HCT116 (cell line): ENCODE measurements at regions not wholly inside any gene's neighbourhood (a gene's known extent, or its start where the extent isn't known, plus 50 kb on each side); places are given as distances from the start of the nearest gene placed in this dataset.

Experiments used
- REST ChIP-seq: IDR thresholded peaks from 2 replicates; pipeline ENCODE4 v1.6.1; 2012; ENCODE audit warnings: low read depth
- SIN3A ChIP-seq: IDR thresholded peaks from 2 replicates; pipeline ENCODE4 v1.6.1; 2012; ENCODE audit warnings: low read depth
- SRF ChIP-seq: IDR thresholded peaks from 2 replicates; pipeline ENCODE4 v1.6.1; 2012; ENCODE audit warnings: low read depth
- ZBTB33 ChIP-seq: IDR thresholded peaks from 2 replicates; pipeline ENCODE4 v1.6.1; 2011; ENCODE audit warnings: mild to moderate bottlenecking, low read length, moderate library complexity; ENCODE audit not compliant: insufficient replicate concordance; ENCODE audit errors: extremely low read depth
- TF ChIP-seq, protein P1 (sequence below), 3 experiments: fragments of 200-600 bp in 1 of 3; sonication (generic) in 1 of 3; IDR thresholded peaks in 2 of 3; conservative IDR thresholded peaks in 1 of 3; 2 replicates each; pipeline ENCODE4 v1.5.1; 2012 to 2017; ENCODE audit warnings: low read depth in 2 of 3, low read length in 2 of 3, antibody characterized with exemption in 1 of 3, borderline replicate concordance in 1 of 3, control low read depth in 1 of 3, mild to moderate bottlenecking in 1 of 3, mixed read lengths in 1 of 3, mixed run types in 1 of 3, moderate library complexity in 1 of 3; ENCODE audit not compliant: insufficient read depth in 1 of 3
- TF ChIP-seq, protein P2 (sequence below): IDR thresholded peaks from 2 replicates; pipeline ENCODE4 v1.6.1; 2012

GRCh38 chrX:101764538-101764937 is 104.9 kb upstream of the ARMCX2 start:
- no peak for TF ChIP-seq ZBTB33
- TF ChIP-seq, protein P1, sequence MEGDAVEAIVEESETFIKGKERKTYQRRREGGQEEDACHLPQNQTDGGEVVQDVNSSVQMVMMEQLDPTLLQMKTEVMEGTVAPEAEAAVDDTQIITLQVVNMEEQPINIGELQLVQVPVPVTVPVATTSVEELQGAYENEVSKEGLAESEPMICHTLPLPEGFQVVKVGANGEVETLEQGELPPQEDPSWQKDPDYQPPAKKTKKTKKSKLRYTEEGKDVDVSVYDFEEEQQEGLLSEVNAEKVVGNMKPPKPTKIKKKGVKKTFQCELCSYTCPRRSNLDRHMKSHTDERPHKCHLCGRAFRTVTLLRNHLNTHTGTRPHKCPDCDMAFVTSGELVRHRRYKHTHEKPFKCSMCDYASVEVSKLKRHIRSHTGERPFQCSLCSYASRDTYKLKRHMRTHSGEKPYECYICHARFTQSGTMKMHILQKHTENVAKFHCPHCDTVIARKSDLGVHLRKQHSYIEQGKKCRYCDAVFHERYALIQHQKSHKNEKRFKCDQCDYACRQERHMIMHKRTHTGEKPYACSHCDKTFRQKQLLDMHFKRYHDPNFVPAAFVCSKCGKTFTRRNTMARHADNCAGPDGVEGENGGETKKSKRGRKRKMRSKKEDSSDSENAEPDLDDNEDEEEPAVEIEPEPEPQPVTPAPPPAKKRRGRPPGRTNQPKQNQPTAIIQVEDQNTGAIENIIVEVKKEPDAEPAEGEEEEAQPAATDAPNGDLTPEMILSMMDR (IDR thresholded peaks at IDR 0.05 in 2 of 3, conservative IDR thresholded peaks at IDR 0.05 in 1 of 3; ENCODE audit: borderline replicate concordance in 1 of 3, insufficient read depth in 1 of 3, low read depth in 2 of 3, low read length in 2 of 3): no peak
- no peak for TF ChIP-seq REST
- TF ChIP-seq SIN3A: no peak
- TF ChIP-seq SRF: no peak
- TF ChIP-seq, protein P2, sequence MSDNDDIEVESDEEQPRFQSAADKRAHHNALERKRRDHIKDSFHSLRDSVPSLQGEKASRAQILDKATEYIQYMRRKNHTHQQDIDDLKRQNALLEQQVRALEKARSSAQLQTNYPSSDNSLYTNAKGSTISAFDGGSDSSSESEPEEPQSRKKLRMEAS: no peak
